Chondrocyte (in vitro differentiated cells): ENCODE measurements at regions not wholly inside any gene's neighbourhood (a gene's known extent, or its start where the extent isn't known, plus 50 kb on each side); places are given as distances from the start of the nearest gene placed in this dataset.
A peak's percentile ranks its signal among the peaks of the same experiment; 100 is the strongest.
"Not testable (repeated sequence)": the region's sequence is repeated elsewhere in the genome, so short reads cannot be mapped to it uniquely, and the experiment has no call there.

Source experiments
- DNase-seq: peaks from one replicate; pipeline ENCODE4 v3.0.0; 2021; ENCODE audit warnings: mixed read lengths, low spot score
- H3K27ac Mint-ChIP-seq: one replicate; pipeline ENCODE4 v1.8.0; 2021; ENCODE audit warnings: mild to moderate bottlenecking, moderate library complexity, mixed read lengths; ENCODE audit not compliant: unreplicated experiment
- H3K27me3 Mint-ChIP-seq: 2 replicates; pipeline ENCODE4 v1.8.0; 2021; ENCODE audit warnings: low read depth, mixed read lengths
- H3K36me3 Mint-ChIP-seq: 2 replicates; pipeline ENCODE4 v1.8.0; 2021; ENCODE audit warnings: low read depth, mixed read lengths
- H3K4me1 Mint-ChIP-seq: 2 replicates; pipeline ENCODE4 v1.8.0; 2021; ENCODE audit warnings: low read depth, mild to moderate bottlenecking, mixed read lengths
- H3K4me3 Mint-ChIP-seq: one replicate; pipeline ENCODE4 v1.8.0; 2021; ENCODE audit warnings: mild to moderate bottlenecking, moderate library complexity, mixed read lengths; ENCODE audit not compliant: unreplicated experiment
- H3K9me3 Mint-ChIP-seq: 2 replicates; pipeline ENCODE4 v1.8.0; 2021; ENCODE audit warnings: low read depth, mixed read lengths
- TF ChIP-seq, protein P1 (sequence below): fragments of 200-600 bp; sonication (generic); IDR thresholded peaks from 2 replicates; pipeline ENCODE4 v1.5.0; 2021; ENCODE audit warnings: antibody characterized with exemption, mild to moderate bottlenecking, moderate library complexity

DNA sequence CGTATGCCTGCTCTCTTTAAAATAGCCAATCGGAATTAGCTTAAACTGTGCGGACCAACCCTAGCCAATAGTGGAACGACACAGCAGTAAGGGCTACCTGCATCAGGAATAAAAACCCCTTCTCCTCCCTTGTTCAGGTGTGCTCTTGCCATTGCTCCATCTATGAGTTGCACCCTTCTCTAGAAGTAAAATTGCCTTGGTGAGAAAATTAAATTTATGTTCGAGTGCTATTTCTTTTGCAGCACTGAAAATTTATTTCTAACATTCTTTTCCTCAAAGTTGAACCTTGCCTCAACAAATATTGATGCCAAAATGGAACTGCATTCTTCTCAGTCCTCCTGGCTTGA, 102.5 kb upstream of the SHB start:
- H3K4me1 Mint-ChIP-seq, result peaks cover 23% of the 10 kb centered on the region
- no peak overlapping the region for H3K27ac Mint-ChIP-seq
- peaks cover 8% of the 10 kb centered on the region for H3K36me3 Mint-ChIP-seq
- no peak for DNase-seq
- peaks cover 21% of the 10 kb centered on the region for H3K9me3 Mint-ChIP-seq
- H3K4me3 Mint-ChIP-seq, result no peak overlapping the region
- TF ChIP-seq, protein P1, sequence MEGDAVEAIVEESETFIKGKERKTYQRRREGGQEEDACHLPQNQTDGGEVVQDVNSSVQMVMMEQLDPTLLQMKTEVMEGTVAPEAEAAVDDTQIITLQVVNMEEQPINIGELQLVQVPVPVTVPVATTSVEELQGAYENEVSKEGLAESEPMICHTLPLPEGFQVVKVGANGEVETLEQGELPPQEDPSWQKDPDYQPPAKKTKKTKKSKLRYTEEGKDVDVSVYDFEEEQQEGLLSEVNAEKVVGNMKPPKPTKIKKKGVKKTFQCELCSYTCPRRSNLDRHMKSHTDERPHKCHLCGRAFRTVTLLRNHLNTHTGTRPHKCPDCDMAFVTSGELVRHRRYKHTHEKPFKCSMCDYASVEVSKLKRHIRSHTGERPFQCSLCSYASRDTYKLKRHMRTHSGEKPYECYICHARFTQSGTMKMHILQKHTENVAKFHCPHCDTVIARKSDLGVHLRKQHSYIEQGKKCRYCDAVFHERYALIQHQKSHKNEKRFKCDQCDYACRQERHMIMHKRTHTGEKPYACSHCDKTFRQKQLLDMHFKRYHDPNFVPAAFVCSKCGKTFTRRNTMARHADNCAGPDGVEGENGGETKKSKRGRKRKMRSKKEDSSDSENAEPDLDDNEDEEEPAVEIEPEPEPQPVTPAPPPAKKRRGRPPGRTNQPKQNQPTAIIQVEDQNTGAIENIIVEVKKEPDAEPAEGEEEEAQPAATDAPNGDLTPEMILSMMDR, result no peak
- no peaks in the 10 kb centered on the region for H3K27me3 Mint-ChIP-seq

DNA sequence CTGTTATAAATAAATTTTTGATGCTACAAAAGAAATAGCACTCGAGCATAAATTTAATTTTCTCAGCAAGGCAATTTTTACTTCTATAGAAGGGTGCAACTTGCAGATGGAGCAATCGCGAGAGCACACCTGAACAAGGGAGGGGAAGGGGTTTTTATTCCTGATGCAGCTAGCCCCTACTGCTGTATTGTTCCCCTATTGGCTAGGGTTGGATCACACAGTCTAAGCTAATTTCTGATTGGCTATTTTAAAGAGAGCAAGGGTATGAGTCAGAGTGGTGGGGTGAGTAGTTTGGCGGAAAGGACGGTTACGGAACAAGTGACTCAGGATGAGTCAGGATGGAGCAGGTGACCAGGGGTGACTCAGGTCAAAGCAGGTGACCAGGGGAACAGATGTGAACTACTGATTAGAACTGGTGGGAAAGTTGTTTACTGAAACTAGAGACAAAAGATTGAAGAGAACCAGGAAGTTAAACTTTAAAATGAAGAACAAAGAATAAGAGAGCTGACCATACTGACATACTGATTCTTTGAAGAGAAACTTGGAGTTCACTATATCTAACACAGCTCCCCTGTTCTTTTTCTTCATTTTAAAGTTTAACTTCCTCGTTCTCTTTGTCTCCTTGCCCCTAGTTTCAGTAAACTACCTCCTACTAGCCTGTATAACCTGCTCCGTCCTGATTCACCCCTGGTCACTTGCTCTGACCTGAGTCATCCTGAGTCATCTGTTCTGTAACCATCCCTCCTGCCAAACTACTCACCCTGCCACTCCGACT, 101.9 kb upstream of the SHB start:
- not testable (repeated sequence) for H3K36me3 Mint-ChIP-seq, H3K4me3 Mint-ChIP-seq, H3K27me3 Mint-ChIP-seq, DNase-seq
- H3K9me3 Mint-ChIP-seq, result peaks cover 21% of the 10 kb centered on the region
- peak overlapping the region; percentile 89 for H3K27ac Mint-ChIP-seq
- H3K4me1 Mint-ChIP-seq, result peaks cover 23% of the 10 kb centered on the region

DNA sequence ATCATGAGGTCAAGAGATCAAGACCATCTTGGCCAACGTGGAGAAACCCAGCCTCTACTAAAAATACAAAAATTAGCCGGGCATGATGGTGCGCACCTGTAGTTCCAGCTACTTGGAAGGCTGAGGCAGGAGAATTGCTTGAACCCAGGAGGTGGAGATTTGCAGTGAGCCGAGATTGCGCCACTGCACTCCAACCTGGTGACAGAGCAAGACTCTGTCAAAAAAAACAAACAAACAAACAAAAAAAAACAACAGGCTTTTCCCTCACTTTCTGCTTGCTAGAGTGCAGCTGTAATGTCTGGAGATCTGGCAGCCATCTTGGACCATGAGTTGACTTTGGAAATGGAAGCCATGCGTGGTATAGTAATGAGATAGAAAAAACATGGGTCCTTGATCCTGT, 101.1 kb upstream of the SHB start:
- H3K4me1 Mint-ChIP-seq, result peaks cover 23% of the 10 kb centered on the region
- not testable (repeated sequence) for H3K27me3 Mint-ChIP-seq, H3K27ac Mint-ChIP-seq, H3K36me3 Mint-ChIP-seq, DNase-seq, H3K4me3 Mint-ChIP-seq
- peaks cover 21% of the 10 kb centered on the region for H3K9me3 Mint-ChIP-seq

- peaks cover 23% of the 10 kb centered on the region for H3K4me1 Mint-ChIP-seq
- peaks cover 16% of the 10 kb centered on the region for H3K9me3 Mint-ChIP-seq
- H3K4me3 Mint-ChIP-seq, result no peak overlapping the region
- H3K27me3 Mint-ChIP-seq, result no peaks in the 10 kb centered on the region
- no peak overlapping the region for H3K27ac Mint-ChIP-seq
- TF ChIP-seq, protein P1, result no peak
- no peak for DNase-seq
- H3K36me3 Mint-ChIP-seq, result peaks cover 8% of the 10 kb centered on the region
These were observed 97.5 kb upstream of the SHB start for GRCh38 chr9:38166501-38166900.

DNA sequence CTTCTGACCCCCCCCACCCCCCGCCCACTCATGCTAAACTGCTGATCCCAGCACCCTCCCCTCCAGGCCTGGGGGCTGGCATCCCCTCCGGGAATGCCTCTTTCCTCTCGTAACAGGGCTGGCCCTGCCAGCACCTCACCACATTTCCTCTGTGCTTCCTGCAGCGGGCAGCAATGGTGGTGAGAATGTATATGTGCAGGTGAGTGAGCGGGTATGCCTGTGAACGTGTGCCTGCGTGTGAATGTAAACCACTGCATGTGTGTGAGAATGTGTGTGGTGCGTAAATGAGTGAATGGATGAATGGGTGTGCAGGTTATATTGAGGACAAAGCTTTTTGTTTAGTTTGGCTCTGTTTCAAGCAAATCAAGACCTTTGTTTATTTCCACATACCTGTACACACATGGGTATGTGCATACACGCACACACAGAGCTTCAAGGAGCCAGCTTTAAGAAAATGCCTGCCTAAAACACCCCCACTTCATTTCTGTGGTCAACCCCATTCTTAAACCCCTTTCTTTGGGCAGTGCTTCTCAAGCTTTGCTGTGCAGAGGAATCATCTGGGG, 95.7 kb upstream of the SHB start:
- no peak for DNase-seq
- Mint-ChIP-seq H3K9me3 (peaks cover 5% of the 10 kb centered on the region), H3K27me3 (no peaks in the 10 kb centered on the region), H3K27ac (no peak overlapping the region), H3K36me3 (peaks cover under 1% of the 10 kb centered on the region), H3K4me3 (no peak overlapping the region), H3K4me1 (peaks cover 19% of the 10 kb centered on the region)
- TF ChIP-seq, protein P1, result no peak

DNA sequence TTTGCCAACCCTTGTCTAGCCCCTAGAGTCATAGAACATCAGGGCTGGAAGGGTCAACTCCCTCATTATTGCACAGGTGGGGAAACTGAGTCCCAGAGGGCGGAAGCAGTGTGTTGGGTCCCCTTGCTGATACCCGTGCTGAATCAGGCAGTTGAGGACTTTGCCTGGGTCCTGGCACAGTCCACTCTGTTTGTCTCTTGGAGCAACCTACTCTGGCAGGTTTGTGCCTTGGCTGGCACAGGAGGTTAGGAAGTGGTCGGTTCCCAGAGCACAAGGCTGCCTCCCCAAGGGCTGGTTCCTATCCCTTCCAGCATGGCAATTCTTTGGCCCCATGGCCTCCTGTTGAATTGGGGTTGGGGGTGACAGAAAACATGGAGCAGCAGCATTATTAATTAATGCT, 94.5 kb upstream of the SHB start:
- H3K4me3 Mint-ChIP-seq, result no peak overlapping the region
- TF ChIP-seq, protein P1, result no peak
- H3K36me3 Mint-ChIP-seq, result no peaks in the 10 kb centered on the region

More for the DNA sequence above, 94.5 kb upstream of the SHB start:
- H3K9me3 Mint-ChIP-seq, result no peaks in the 10 kb centered on the region
- no peaks in the 10 kb centered on the region for H3K27me3 Mint-ChIP-seq
- DNase-seq, result no peak
- no peak overlapping the region for H3K27ac Mint-ChIP-seq
- peaks cover 12% of the 10 kb centered on the region for H3K4me1 Mint-ChIP-seq
